AG09309 (cell line): ENCODE measurements at regions not wholly inside any gene's neighbourhood (a gene's known extent, or its start where the extent isn't known, plus 50 kb on each side); places are given as distances from the start of the nearest gene placed in this dataset.
A peak's percentile ranks its signal among the peaks of the same experiment; 100 is the strongest.

Experiments
- DNase-seq: peaks from one replicate; pipeline ENCODE4 v3.0.0-alpha.2; 2010; ENCODE audit warnings: low read depth
- H3K4me3 ChIP-seq: 2 replicates; pipeline ENCODE4 v1.5.1; 2011; ENCODE audit warnings: mild to moderate bottlenecking, low read depth, low read length, moderate library complexity; ENCODE audit not compliant: control insufficient read depth
- TF ChIP-seq, protein P1 (sequence below): IDR thresholded peaks from 2 replicates; pipeline ENCODE4 v1.5.1; 2011; ENCODE audit warnings: mild to moderate bottlenecking, low read depth, low read length, inconsistent platforms; ENCODE audit not compliant: insufficient read depth, control insufficient read depth; ENCODE audit errors: missing control alignments

DNA sequence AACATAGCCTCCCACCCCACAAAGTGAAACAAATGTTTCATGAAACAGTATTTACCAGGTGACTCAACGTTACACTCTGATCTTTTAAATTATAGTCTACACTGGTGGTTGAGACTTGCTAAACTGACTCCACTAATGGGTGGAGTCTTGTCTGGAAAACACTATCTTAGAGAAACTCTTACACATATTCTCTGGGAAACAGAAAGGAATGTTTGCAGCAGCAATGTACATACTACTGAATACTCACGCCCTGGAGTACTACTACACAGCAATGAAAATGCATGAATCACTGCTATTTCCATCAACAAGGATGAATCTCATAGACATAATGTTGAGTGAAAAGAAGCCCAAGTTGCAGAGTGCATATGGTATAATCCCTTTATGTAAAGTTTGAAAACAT lies 208.5 kb upstream of the IGFBP7 start:
- TF ChIP-seq, protein P1, sequence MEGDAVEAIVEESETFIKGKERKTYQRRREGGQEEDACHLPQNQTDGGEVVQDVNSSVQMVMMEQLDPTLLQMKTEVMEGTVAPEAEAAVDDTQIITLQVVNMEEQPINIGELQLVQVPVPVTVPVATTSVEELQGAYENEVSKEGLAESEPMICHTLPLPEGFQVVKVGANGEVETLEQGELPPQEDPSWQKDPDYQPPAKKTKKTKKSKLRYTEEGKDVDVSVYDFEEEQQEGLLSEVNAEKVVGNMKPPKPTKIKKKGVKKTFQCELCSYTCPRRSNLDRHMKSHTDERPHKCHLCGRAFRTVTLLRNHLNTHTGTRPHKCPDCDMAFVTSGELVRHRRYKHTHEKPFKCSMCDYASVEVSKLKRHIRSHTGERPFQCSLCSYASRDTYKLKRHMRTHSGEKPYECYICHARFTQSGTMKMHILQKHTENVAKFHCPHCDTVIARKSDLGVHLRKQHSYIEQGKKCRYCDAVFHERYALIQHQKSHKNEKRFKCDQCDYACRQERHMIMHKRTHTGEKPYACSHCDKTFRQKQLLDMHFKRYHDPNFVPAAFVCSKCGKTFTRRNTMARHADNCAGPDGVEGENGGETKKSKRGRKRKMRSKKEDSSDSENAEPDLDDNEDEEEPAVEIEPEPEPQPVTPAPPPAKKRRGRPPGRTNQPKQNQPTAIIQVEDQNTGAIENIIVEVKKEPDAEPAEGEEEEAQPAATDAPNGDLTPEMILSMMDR = no peak
- peak; percentile 14 for DNase-seq
- H3K4me3 ChIP-seq = no peak overlapping the region

DNA sequence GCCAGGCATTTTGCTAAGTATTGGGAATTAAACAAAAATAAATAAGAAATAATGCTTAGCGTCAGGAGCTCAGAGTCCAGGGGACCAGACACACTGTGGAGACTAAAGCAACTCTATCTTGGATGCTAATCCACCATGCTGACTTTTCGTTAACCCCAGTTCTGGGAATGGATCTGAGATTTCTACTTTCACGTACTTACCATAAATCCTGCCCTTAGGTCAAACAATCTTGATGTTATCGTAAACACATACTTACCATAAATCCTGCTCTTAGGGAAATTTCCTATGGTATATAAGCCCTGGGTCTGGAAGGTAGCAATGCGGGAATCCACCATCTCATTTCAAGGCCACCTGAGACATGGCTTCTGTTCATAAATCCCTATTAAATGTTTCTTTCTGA lies 204.5 kb upstream of the IGFBP7 start:
- TF ChIP-seq, protein P1 = no peak
- DNase-seq = no peak
- no peak overlapping the region for H3K4me3 ChIP-seq

DNA sequence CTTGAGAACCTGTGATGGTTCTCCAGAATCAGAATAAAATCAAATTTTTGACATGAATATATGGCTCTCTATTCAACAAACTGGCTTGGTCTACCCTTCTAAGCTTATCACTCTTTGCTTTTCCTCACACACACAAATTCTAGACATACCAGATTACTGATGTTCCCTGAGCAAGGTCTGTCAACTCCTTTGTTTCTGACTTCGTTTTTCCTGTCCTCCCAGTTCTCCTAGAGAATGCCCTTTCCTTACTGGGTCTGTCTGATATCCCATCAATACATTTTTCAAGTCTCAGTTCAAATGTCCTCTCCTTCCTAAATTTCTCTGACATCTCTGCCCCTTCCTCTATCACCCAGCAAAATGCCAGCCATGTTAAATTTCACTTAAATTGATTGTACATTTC lies 202.1 kb upstream of the IGFBP7 start:
- no peak for DNase-seq
- H3K4me3 ChIP-seq = no peak overlapping the region
- TF ChIP-seq, protein P1 = no peak

DNA sequence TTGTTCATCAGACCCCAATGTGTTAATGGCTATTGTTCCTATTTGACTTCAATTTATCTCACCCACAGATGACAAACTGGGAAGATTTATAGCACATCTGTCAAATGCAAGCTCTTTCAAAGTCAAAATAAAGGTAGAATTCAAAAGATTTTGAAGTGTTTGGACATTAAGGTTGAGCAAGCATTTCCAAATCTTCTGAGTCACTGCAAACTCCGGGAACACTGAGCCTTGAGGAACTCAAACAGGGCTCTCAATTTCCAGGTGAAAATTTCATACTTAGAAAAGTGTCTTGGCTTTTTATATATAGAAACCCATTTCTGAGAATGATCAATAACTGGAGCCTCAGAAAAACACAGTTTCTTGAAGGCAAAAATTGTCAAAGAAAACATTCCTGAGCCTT lies 199.5 kb upstream of the IGFBP7 start:
- no peak for DNase-seq
- H3K4me3 ChIP-seq = no peak overlapping the region
- TF ChIP-seq, protein P1 = no peak

DNA sequence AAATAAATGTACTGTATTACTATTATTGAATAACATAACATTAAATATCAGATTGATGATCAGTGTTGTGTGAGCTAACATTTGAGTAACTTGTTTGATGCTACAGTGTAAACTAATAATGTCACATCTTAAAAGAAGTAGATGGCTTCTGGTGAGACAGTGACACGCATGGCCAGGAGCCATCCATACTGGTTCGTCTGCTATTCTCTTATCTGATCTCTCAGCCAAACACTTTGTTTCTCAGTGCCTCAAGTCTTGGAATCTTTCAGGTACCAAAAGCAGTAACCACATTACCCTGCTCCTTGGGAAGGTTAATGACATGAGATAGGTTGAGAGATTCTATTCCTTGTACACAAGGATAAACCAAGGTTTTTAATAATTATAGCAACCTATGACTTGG lies 198.1 kb upstream of the IGFBP7 start:
- no peak for DNase-seq
- H3K4me3 ChIP-seq = no peak overlapping the region
- TF ChIP-seq, protein P1 = no peak

DNA sequence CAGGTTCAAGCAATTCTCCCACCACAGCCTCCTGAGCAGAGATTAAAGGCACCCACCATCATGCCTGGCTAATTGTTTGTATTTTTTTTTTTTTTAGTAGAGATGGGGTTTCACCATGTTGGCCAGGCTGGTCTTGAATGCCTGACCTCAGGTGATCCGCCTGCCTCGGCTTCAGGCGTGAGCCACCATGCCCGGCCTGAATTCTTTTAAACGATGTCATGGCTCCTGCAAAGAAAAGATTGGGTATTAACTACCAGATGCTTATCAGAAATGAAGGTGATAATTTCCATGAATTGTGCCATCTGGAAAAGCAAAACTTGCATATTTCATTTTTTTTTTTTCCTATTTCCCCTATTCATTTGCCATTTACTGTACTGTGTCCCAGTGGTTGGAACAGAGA lies 195.7 kb upstream of the IGFBP7 start:
- no peak for DNase-seq
- H3K4me3 ChIP-seq = no peak overlapping the region
- TF ChIP-seq, protein P1 = no peak
